Bronchial epithelial cell (primary cell): ENCODE measurements at regions not wholly inside any gene's neighbourhood (a gene's known extent, or its start where the extent isn't known, plus 50 kb on each side); places are given as distances from the start of the nearest gene placed in this dataset.

ENCODE experiments used
- DNase-seq: peaks from one replicate; pipeline ENCODE4 v3.0.0-alpha.2; 2010; ENCODE audit warnings: low read depth
- FAIRE-seq: peaks from 2 replicates; lab custom pipeline; 2011; peaks lifted over from hg19 to GRCh38; lab: Jason Lieb, UNC
- H3K27me3 ChIP-seq: 2 replicates; pipeline ENCODE4 v1.5.1; 2011; ENCODE audit warnings: low read length; ENCODE audit not compliant: control insufficient read depth, insufficient read depth
- H3K36me3 ChIP-seq: 2 replicates; pipeline ENCODE4 v1.5.1; 2011; ENCODE audit warnings: low read length; ENCODE audit not compliant: control insufficient read depth, insufficient read depth
- H3K4me3 ChIP-seq: 2 replicates; pipeline ENCODE4 v1.5.1; 2011; ENCODE audit warnings: mild to moderate bottlenecking, low read depth, low read length, control low read depth
- CTCF ChIP-seq: IDR thresholded peaks from 2 replicates; pipeline ENCODE4 v1.5.1; 2011; ENCODE audit warnings: mild to moderate bottlenecking, moderate library complexity, low read length, control low read depth, inconsistent platforms; ENCODE audit not compliant: insufficient read depth, severe bottlenecking

GRCh38 chr4:26071688-26072087 is 157.7 kb downstream of the SMIM20 start:
- FAIRE-seq (no peak), DNase-seq (no peak)
- no peak for TF ChIP-seq CTCF
- H3K4me3 ChIP-seq, result no peak overlapping the region
- no peaks in the 10 kb centered on the region for H3K36me3 ChIP-seq
- H3K27me3 ChIP-seq, result peaks cover 5% of the 10 kb centered on the region

- H3K27me3 ChIP-seq, result peaks cover 2% of the 10 kb centered on the region
- no peak for TF ChIP-seq CTCF
- H3K36me3 ChIP-seq, result no peaks in the 10 kb centered on the region
- H3K4me3 ChIP-seq, result no peak overlapping the region
- FAIRE-seq, result no peak
- no peak for DNase-seq
Observed at GRCh38 chr4:26073886-26074560, 160.0 kb downstream of the SMIM20 start.

- TF ChIP-seq CTCF, result no peak
- Histone ChIP-seq H3K4me3 (no peak overlapping the region), H3K36me3 (no peaks in the 10 kb centered on the region), H3K27me3 (peaks cover 2% of the 10 kb centered on the region)
- no peak for FAIRE-seq
- DNase-seq, result no peak
Observed at GRCh38 chr4:26074712-26075430, 160.9 kb downstream of the SMIM20 start.

GRCh38 chr4:26075583-26075982 is 161.6 kb downstream of the SMIM20 start:
- no peaks in the 10 kb centered on the region for H3K36me3 ChIP-seq
- no peak overlapping the region for H3K4me3 ChIP-seq
- TF ChIP-seq CTCF, result no peak
- peak; percentile 79 for DNase-seq
- H3K27me3 ChIP-seq, result peaks cover 2% of the 10 kb centered on the region
- no peak for FAIRE-seq

- FAIRE-seq (peak; percentile 68), DNase-seq (peak; percentile 83)
- TF ChIP-seq CTCF, result no peak
- no peak overlapping the region for H3K4me3 ChIP-seq
- peaks cover 2% of the 10 kb centered on the region for H3K27me3 ChIP-seq
- H3K36me3 ChIP-seq, result no peaks in the 10 kb centered on the region
Observed at GRCh38 chr4:26076000-26076587, 162.1 kb downstream of the SMIM20 start.
